BE2C (cell line): ENCODE measurements at regions not wholly inside any gene's neighbourhood (a gene's known extent, or its start where the extent isn't known, plus 50 kb on each side); places are given as distances from the start of the nearest gene placed in this dataset.
"Not testable (repeated sequence)": the region's sequence is repeated elsewhere in the genome, so short reads cannot be mapped to it uniquely, and the experiment has no call there.

Source experiments
- DNase-seq: peaks from one replicate; pipeline ENCODE4 v3.0.0-alpha.2; 2020
- H3K27me3 ChIP-seq: fragments of 250-450 bp; sonication (Bioruptor Pico); 2 replicates; pipeline ENCODE4 v1.5.1; 2020; ENCODE audit warnings: mild to moderate bottlenecking
- H3K36me3 ChIP-seq: fragments of 250-450 bp; sonication (Bioruptor Pico); 2 replicates; pipeline ENCODE4 v1.5.1; 2020; ENCODE audit warnings: mild to moderate bottlenecking
- H3K4me1 ChIP-seq: fragments of 250-450 bp; sonication (Bioruptor Pico); 2 replicates; pipeline ENCODE4 v1.5.1; 2020
- H3K4me3 ChIP-seq: 2 replicates; pipeline ENCODE4 v1.5.1; 2011; ENCODE audit warnings: low read depth, low read length
- H3K9me3 ChIP-seq: fragments of 250-450 bp; sonication (Bioruptor Pico); 2 replicates; pipeline ENCODE4 v1.5.1; 2020
- CTCF ChIP-seq: IDR thresholded peaks from 2 replicates; pipeline ENCODE4 v1.5.1; 2012; ENCODE audit warnings: mild to moderate bottlenecking, low read depth, low read length

- DNase-seq: peak; percentile 11
- H3K4me1 ChIP-seq: no peaks in the 10 kb centered on the region
- no peak for TF ChIP-seq CTCF
These were observed 538.8 kb downstream of the SOCS6 start for GRCh38 chr18:70827632-70828031.

GRCh38 chr18:70826571-70826970, 537.7 kb downstream of the SOCS6 start:
- DNase-seq: no peak
- H3K4me1 ChIP-seq: no peaks in the 10 kb centered on the region
- no peaks in the 10 kb centered on the region for H3K27me3 ChIP-seq
- no peaks in the 10 kb centered on the region for H3K36me3 ChIP-seq
- no peak for TF ChIP-seq CTCF
- H3K9me3 ChIP-seq: no peaks in the 10 kb centered on the region
- H3K4me3 ChIP-seq: no peak overlapping the region

More at GRCh38 chr18:70827632-70828031, 538.8 kb downstream of the SOCS6 start:
- no peak overlapping the region for H3K4me3 ChIP-seq
- no peaks in the 10 kb centered on the region for H3K9me3 ChIP-seq
- H3K27me3 ChIP-seq: no peaks in the 10 kb centered on the region
- no peaks in the 10 kb centered on the region for H3K36me3 ChIP-seq

- no peaks in the 10 kb centered on the region for H3K27me3 ChIP-seq
- H3K36me3 ChIP-seq: no peaks in the 10 kb centered on the region
- H3K4me1 ChIP-seq: no peaks in the 10 kb centered on the region
- H3K9me3 ChIP-seq: no peaks in the 10 kb centered on the region
- no peak for DNase-seq
- no peak overlapping the region for H3K4me3 ChIP-seq
- no peak for TF ChIP-seq CTCF
These were observed 533.8 kb downstream of the SOCS6 start for GRCh38 chr18:70822691-70823090.

GRCh38 chr18:70822117-70822516, 533.3 kb downstream of the SOCS6 start:
- no peak for TF ChIP-seq CTCF
- no peak for DNase-seq
- H3K4me1 ChIP-seq: no peaks in the 10 kb centered on the region
- no peaks in the 10 kb centered on the region for H3K9me3 ChIP-seq
- H3K27me3 ChIP-seq: no peaks in the 10 kb centered on the region
- no peaks in the 10 kb centered on the region for H3K36me3 ChIP-seq
- H3K4me3 ChIP-seq: no peak overlapping the region

- Histone ChIP-seq H3K4me1 (peaks cover 5% of the 10 kb centered on the region; the same call in 1 of the 2 replicates), H3K4me3 (no peak overlapping the region), H3K27me3 (no peaks in the 10 kb centered on the region), H3K36me3 (no peaks in the 10 kb centered on the region), H3K9me3 (no peaks in the 10 kb centered on the region)
- no peak for TF ChIP-seq CTCF
- DNase-seq: no peak
These were observed 519.7 kb downstream of the SOCS6 start for GRCh38 chr18:70808481-70809056.

GRCh38 chr18:70781860-70782453, 493.1 kb downstream of the SOCS6 start:
- TF ChIP-seq CTCF: peak; percentile 69
- H3K4me1 ChIP-seq: no peaks in the 10 kb centered on the region; the same call in 1 of the 2 replicates
- DNase-seq: peak; percentile 55
- H3K27me3 ChIP-seq: no peaks in the 10 kb centered on the region
- H3K9me3 ChIP-seq: no peaks in the 10 kb centered on the region
- H3K36me3 ChIP-seq: no peaks in the 10 kb centered on the region
- no peak overlapping the region for H3K4me3 ChIP-seq

GRCh38 chr18:70766254-70766653, 477.4 kb downstream of the SOCS6 start:
- H3K4me1 ChIP-seq, H3K36me3 ChIP-seq, H3K4me3 ChIP-seq, H3K27me3 ChIP-seq, DNase-seq, H3K9me3 ChIP-seq: not testable (repeated sequence)
